SU-DHL-6 (cell line): ENCODE measurements at regions not wholly inside any gene's neighbourhood (a gene's known extent, or its start where the extent isn't known, plus 50 kb on each side); places are given as distances from the start of the nearest gene placed in this dataset.

ENCODE experiments used
- H2AFZ ChIP-seq: fragments of 200-600 bp; sonication (generic); 2 replicates; pipeline ENCODE4 v1.6.1; 2014; ENCODE audit warnings: low read depth, mild to moderate bottlenecking, moderate library complexity, mixed read lengths, antibody characterized with exemption, low read length; ENCODE audit not compliant: severe bottlenecking
- H3F3A ChIP-seq: fragments of 200-600 bp; shearing (Covaris generic); 2 replicates; pipeline ENCODE4 v1.6.0; 2016; ENCODE audit warnings: antibody characterized with exemption, mild to moderate bottlenecking; ENCODE audit not compliant: insufficient read depth
- H3K27ac ChIP-seq: fragments of 200-600 bp; sonication (generic); 2 replicates; pipeline ENCODE4 v1.5.1; 2016; ENCODE audit warnings: low read depth, mild to moderate bottlenecking, low read length, moderate library complexity, mixed read lengths
- H3K27me3 ChIP-seq: fragments of 200-600 bp; sonication (generic), shearing (Covaris generic); 2 replicates; pipeline ENCODE4 v1.6.0; 2014; ENCODE audit warnings: mild to moderate bottlenecking, low read length
- H3K36me3 ChIP-seq: fragments of 200-600 bp; sonication (generic); 2 replicates; pipeline ENCODE4 v1.6.1; 2014; ENCODE audit warnings: mild to moderate bottlenecking, low read length, mixed read lengths
- H3K4me2 ChIP-seq: fragments of 300-600, 200-600 bp; shearing (Covaris generic), sonication (generic); 2 replicates; pipeline ENCODE4 v1.6.0; 2014; ENCODE audit warnings: low read length, low read depth, mild to moderate bottlenecking; ENCODE audit not compliant: poor library complexity, severe bottlenecking
- H3K4me3 ChIP-seq: fragments of 200-600 bp; sonication (generic); 2 replicates; pipeline ENCODE4 v1.5.1; 2014; ENCODE audit warnings: antibody characterized with exemption, low read length, mild to moderate bottlenecking, mixed read lengths; ENCODE audit not compliant: insufficient read depth, poor library complexity, severe bottlenecking
- H3K79me2 ChIP-seq: fragments of 200-600 bp; sonication (generic); 2 replicates; pipeline ENCODE4 v1.6.1; 2014; ENCODE audit warnings: mild to moderate bottlenecking, low read length, moderate library complexity; ENCODE audit not compliant: insufficient read depth
- H3K9ac ChIP-seq: fragments of 200-600 bp; sonication (generic); 2 replicates; pipeline ENCODE4 v1.7.0; 2014; ENCODE audit warnings: mild to moderate bottlenecking, low read length
- H3K9me2 ChIP-seq: fragments of 200-600 bp; sonication (generic); replicated peaks from 2 replicates; pipeline ENCODE4 v1.6.1; 2014; ENCODE audit warnings: low read length; ENCODE audit not compliant: insufficient read depth
- H3K9me3 ChIP-seq: fragments of 200-600 bp; sonication (generic); 2 replicates; pipeline ENCODE4 v1.6.1; 2014; ENCODE audit warnings: low read length, mixed read lengths; ENCODE audit not compliant: insufficient read depth
- H4K20me1 ChIP-seq: fragments of 200-600 bp; sonication (generic); 2 replicates; pipeline ENCODE4 v1.6.1; 2014; ENCODE audit warnings: low read depth, mild to moderate bottlenecking, antibody characterized with exemption, low read length, moderate library complexity, mixed read lengths
- EZH2phosphoT487 ChIP-seq: fragments of 200-600 bp; sonication (generic), shearing (Covaris generic); conservative IDR thresholded peaks from 2 replicates; pipeline ENCODE4 v1.6.1; 2018; ENCODE audit warnings: mild to moderate bottlenecking, antibody characterized with exemption, low read length, moderate library complexity, mixed read lengths
- TF ChIP-seq, protein P1 (sequence below): fragments of 200-600 bp; sonication (generic); IDR thresholded peaks from one replicate; pipeline ENCODE4 v1.5.1; 2017; ENCODE audit warnings: antibody characterized with exemption, mild to moderate bottlenecking, low read length, moderate library complexity; ENCODE audit not compliant: insufficient read depth, poor library complexity, severe bottlenecking

- H2AFZ ChIP-seq: no peak overlapping the region
- no peaks in the 10 kb centered on the region for H3K9me2 ChIP-seq
- no peaks in the 10 kb centered on the region for H3K79me2 ChIP-seq
- no peaks in the 10 kb centered on the region for H3K9me3 ChIP-seq
- H3K27me3 ChIP-seq: no peaks in the 10 kb centered on the region
- TF ChIP-seq EZH2phosphoT487: no peak
- TF ChIP-seq, protein P1, sequence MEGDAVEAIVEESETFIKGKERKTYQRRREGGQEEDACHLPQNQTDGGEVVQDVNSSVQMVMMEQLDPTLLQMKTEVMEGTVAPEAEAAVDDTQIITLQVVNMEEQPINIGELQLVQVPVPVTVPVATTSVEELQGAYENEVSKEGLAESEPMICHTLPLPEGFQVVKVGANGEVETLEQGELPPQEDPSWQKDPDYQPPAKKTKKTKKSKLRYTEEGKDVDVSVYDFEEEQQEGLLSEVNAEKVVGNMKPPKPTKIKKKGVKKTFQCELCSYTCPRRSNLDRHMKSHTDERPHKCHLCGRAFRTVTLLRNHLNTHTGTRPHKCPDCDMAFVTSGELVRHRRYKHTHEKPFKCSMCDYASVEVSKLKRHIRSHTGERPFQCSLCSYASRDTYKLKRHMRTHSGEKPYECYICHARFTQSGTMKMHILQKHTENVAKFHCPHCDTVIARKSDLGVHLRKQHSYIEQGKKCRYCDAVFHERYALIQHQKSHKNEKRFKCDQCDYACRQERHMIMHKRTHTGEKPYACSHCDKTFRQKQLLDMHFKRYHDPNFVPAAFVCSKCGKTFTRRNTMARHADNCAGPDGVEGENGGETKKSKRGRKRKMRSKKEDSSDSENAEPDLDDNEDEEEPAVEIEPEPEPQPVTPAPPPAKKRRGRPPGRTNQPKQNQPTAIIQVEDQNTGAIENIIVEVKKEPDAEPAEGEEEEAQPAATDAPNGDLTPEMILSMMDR: no peak
- H3K36me3 ChIP-seq: no peaks in the 10 kb centered on the region
- no peak overlapping the region for H3K9ac ChIP-seq
- H3K4me2 ChIP-seq: no peak overlapping the region
- no peaks in the 10 kb centered on the region for H4K20me1 ChIP-seq
- no peaks in the 10 kb centered on the region for H3F3A ChIP-seq
- no peak overlapping the region for H3K27ac ChIP-seq
- no peak overlapping the region for H3K4me3 ChIP-seq
Observed at GRCh38 chr10:125362950-125363349, 202.6 kb upstream of the CTBP2 start.

GRCh38 chr10:125359401-125359800 is 199.0 kb upstream of the CTBP2 start:
- Histone ChIP-seq H3K9me2 (no peaks in the 10 kb centered on the region), H3K4me3 (no peak overlapping the region), H2AFZ (no peak overlapping the region), H3K36me3 (no peaks in the 10 kb centered on the region), H3K9ac (no peak overlapping the region), H3F3A (no peaks in the 10 kb centered on the region), H3K27ac (no peak overlapping the region), H3K9me3 (no peaks in the 10 kb centered on the region), H3K27me3 (no peaks in the 10 kb centered on the region), H3K79me2 (no peaks in the 10 kb centered on the region), H3K4me2 (no peak overlapping the region), H4K20me1 (no peaks in the 10 kb centered on the region)
- no peak for TF ChIP-seq EZH2phosphoT487
- TF ChIP-seq, protein P1: no peak

DNA sequence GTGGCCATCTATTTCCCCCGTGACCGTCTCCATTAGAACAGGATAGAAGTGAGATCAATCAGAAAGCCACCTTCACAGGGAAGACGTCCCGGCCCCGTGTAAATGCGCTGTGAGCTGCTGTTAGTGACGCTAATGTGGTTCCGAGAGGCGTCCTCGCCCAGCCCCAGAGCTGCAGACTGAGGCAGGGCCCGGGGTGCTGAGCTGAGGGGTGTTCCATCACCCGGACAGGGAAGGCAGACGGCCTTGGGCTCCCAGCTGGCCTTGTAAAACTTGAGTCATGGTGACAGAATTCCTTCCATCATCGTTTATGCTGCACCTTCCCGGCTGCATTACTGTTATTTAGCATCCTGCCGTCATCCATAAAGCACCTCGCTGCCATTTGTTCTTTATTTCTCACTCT is 195.3 kb upstream of the CTBP2 start:
- TF ChIP-seq, protein P1: no peak
- no peak for TF ChIP-seq EZH2phosphoT487
- Histone ChIP-seq H3K4me2 (no peak overlapping the region), H3K79me2 (no peaks in the 10 kb centered on the region), H4K20me1 (no peaks in the 10 kb centered on the region), H3K9me3 (no peaks in the 10 kb centered on the region), H3K9ac (no peak overlapping the region), H3F3A (no peaks in the 10 kb centered on the region), H3K4me3 (no peak overlapping the region), H3K27me3 (no peaks in the 10 kb centered on the region), H3K9me2 (no peaks in the 10 kb centered on the region), H3K27ac (no peak overlapping the region), H2AFZ (no peak overlapping the region), H3K36me3 (no peaks in the 10 kb centered on the region)
